Right lobe of liver (tissue), 4 donors: ENCODE measurements at regions not wholly inside any gene's neighbourhood (a gene's known extent, or its start where the extent isn't known, plus 50 kb on each side); places are given as distances from the start of the nearest gene placed in this dataset.

Experiments
- CTCF ChIP-seq, 4 donors: fragments of 200-600 bp in 3 of 4; fragments of 450-650 bp in 1 of 4; IDR thresholded peaks; one replicate each; pipeline versions ENCODE4 v1.5.1 to v1.8.0; 2016 to 2022; ENCODE audit warnings: antibody characterized with exemption in 4 of 4, mild to moderate bottlenecking in 2 of 4
- POLR2A ChIP-seq: fragments of 450-650 bp; IDR thresholded peaks from one replicate; pipeline ENCODE4 v1.6.1; 2017; ENCODE audit warnings: antibody characterized with exemption, mild to moderate bottlenecking
- donor health status: DM: no; HTN: no; CAD: no.
- donor health status: DM: no; HTN: no; CAD: no.
- donor health status: DM: no; HTN: yes; CAD: no.

GRCh38 chr2:59957504-59957903 is 596.0 kb downstream of the BCL11A start:
- TF ChIP-seq CTCF (IDR thresholded peaks at IDR 0.05) (no peak), POLR2A (no peak)
